ENCODE measurements at regions not wholly inside any gene's neighbourhood (a gene's known extent, or its start where the extent isn't known, plus 50 kb on each side); places are given as distances from the start of the nearest gene placed in this dataset.

GRCh38 chr14:101229666-101230065 lies 326.1 kb upstream of the RTL1 start:
- no peak for DNase-seq (ENCODE audit: low read depth)
- peak overlapping the region; percentile 10 for H3K4me3 ChIP-seq (ENCODE audit: control insufficient read depth, low read depth, low read length)
- TF ChIP-seq CTCF (conservative IDR thresholded peaks at IDR 0.05; ENCODE audit: control insufficient read depth, insufficient read depth, low read depth, low read length): no peak

GRCh38 chr14:101230161-101230850 lies 326.8 kb upstream of the RTL1 start:
- DNase-seq (ENCODE audit: low read depth): peak; percentile 27
- H3K4me3 ChIP-seq (ENCODE audit: control insufficient read depth, low read depth, low read length): peak overlapping the region; percentile 39
- TF ChIP-seq CTCF (conservative IDR thresholded peaks at IDR 0.05; ENCODE audit: control insufficient read depth, insufficient read depth, low read depth, low read length): no peak

- no peak for DNase-seq (ENCODE audit: low read depth)
- TF ChIP-seq CTCF (conservative IDR thresholded peaks at IDR 0.05; ENCODE audit: control insufficient read depth, insufficient read depth, low read depth, low read length): no peak
- H3K4me3 ChIP-seq (ENCODE audit: control insufficient read depth, low read depth, low read length): no peak overlapping the region
Measured at GRCh38 chr14:101230851-101231550, 327.5 kb upstream of the RTL1 start.

DNA sequence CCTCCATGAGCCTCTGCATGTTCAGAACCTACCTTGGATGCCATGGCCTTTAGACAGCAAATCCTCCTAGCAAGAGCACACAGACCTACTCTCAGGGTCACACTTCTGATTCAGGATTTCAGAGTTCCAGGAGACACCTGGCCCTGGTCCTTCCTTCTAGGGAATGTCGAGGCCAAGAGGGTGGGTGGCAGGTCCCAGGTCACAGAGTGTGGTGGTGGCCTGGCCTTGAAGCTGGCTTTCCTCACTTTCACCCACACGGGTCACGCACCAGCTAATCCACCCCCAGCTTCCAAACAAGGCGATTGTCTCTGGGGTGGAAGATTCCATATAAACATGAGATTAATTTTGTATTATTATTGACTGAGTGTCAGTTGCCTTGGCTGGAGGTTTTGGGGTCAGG lies 328.3 kb upstream of the RTL1 start:
- H3K4me3 ChIP-seq (ENCODE audit: control insufficient read depth, low read depth, low read length): no peak overlapping the region
- DNase-seq (ENCODE audit: low read depth): no peak
- no peak for TF ChIP-seq CTCF (conservative IDR thresholded peaks at IDR 0.05; ENCODE audit: control insufficient read depth, insufficient read depth, low read depth, low read length)

DNA sequence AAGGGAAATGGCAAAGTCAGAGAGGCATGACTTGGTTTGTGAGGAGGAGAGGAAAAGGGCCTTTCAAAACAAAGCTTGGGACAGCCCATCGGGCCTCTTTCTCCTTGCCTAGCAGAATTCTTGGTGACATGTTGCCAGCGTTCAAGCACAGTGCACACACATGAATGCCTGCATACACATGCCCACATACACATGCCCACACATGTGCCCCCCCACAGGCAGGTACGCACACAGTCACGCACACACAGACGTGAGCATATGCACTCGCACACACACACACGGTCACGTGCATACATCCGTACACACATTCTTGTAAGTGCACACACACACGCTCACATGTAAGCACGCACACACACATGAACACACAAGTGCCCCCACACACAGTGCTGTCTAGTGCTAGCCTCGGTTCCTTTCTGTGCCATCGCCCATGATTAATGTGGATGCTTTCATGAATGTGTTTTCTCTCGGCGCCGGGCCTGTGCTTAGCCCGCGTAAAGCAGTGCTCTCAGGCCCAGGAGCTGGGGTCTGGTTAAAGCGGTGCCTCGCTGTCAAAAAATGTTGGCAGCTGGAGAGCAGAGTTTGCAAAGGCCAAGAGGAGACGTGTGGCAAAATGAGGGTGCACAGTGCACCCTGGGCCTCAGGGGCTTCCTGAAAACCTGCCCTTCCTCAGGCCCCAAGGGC lies 328.8 kb upstream of the DIO3 start:
- TF ChIP-seq CTCF (conservative IDR thresholded peaks at IDR 0.05; ENCODE audit: control insufficient read depth, insufficient read depth, low read depth, low read length): no peak
- no peak overlapping the region for H3K4me3 ChIP-seq (ENCODE audit: control insufficient read depth, low read depth, low read length)
- DNase-seq (ENCODE audit: low read depth): no peak

DNA sequence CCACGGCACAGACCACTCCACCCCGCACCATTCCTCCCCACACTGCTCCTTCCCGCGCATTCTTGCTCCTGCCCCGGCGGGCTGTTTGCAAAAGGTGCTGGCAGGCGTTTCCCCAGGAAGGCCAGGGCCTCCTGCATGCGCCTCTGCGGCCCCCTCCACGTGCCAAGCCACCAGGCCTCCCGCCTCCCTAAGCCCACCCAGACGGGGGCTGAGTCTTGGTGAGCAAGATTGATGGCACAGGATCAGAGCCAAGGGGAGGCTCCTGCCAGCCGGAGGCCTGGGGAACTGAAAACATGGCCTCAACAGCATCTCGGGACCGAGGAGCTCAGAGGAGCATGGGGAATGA lies 328.3 kb upstream of the DIO3 start:
- H3K4me3 ChIP-seq (ENCODE audit: control insufficient read depth, low read depth, low read length): no peak overlapping the region
- TF ChIP-seq CTCF (conservative IDR thresholded peaks at IDR 0.05; ENCODE audit: control insufficient read depth, insufficient read depth, low read depth, low read length): no peak
- no peak for DNase-seq (ENCODE audit: low read depth)
